ENCODE measurements at regions not wholly inside any gene's neighbourhood (a gene's known extent, or its start where the extent isn't known, plus 50 kb on each side); places are given as distances from the start of the nearest gene placed in this dataset.

DNA sequence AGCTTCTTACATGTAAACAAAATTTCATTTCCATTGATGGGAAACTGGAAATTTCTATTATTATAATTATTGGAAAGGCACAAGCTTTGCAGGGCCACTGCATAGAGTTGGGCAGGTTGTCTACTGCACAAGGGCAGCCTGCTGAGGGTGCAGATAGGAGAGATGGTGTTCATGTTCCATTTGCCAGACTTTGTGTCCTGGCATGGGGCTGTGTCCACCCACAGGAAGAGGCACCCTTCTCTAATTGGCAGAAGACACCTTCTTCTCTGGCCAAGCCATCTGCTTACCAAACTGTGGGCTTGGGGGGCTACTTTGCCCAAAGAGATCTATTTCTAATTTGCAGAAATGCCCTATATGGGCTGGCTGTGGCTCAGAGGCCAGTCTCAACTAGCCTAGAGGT, 140.7 kb downstream of the GATB start:
- TF ChIP-seq, protein P1, sequence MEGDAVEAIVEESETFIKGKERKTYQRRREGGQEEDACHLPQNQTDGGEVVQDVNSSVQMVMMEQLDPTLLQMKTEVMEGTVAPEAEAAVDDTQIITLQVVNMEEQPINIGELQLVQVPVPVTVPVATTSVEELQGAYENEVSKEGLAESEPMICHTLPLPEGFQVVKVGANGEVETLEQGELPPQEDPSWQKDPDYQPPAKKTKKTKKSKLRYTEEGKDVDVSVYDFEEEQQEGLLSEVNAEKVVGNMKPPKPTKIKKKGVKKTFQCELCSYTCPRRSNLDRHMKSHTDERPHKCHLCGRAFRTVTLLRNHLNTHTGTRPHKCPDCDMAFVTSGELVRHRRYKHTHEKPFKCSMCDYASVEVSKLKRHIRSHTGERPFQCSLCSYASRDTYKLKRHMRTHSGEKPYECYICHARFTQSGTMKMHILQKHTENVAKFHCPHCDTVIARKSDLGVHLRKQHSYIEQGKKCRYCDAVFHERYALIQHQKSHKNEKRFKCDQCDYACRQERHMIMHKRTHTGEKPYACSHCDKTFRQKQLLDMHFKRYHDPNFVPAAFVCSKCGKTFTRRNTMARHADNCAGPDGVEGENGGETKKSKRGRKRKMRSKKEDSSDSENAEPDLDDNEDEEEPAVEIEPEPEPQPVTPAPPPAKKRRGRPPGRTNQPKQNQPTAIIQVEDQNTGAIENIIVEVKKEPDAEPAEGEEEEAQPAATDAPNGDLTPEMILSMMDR (IDR thresholded peaks at IDR 0.05; ENCODE audit: low read length) = no peak
- TF ChIP-seq EZH2 (optimal IDR thresholded peaks at IDR 0.05; ENCODE audit: low read depth, low read length) = no peak

Measured in MM.1S (cell line).